B cell (primary cell): ENCODE measurements at regions not wholly inside any gene's neighbourhood (a gene's known extent, or its start where the extent isn't known, plus 50 kb on each side); places are given as distances from the start of the nearest gene placed in this dataset.

ENCODE experiments used
- ATAC-seq: fragments of 200-7000 bp; cut with Tn5 transposase; one replicate; pipeline ENCODE4 v1.10.0; 2021; ENCODE audit warnings: low read depth, mild to moderate bottlenecking, moderate number of reproducible peaks, moderate library complexity
- CTCF ChIA-PET: fragments of 350-600 bp; sonication (Branson Sonifier 250); formaldehyde crosslinking; loops from one replicate; lab custom pipeline; 2021; ENCODE audit warnings: antibody characterized with exemption, inconsistent platforms; lab: Charles Lee
- POLR2A ChIA-PET: fragments of 350-600 bp; sonication (Branson Sonifier 250); formaldehyde crosslinking; loops from one replicate; lab custom pipeline; 2021; ENCODE audit warnings: antibody characterized with exemption; lab: Charles Lee
- DNase-seq: peaks from one replicate; pipeline ENCODE4 v3.0.0; 2013
- H2AFZ ChIP-seq: 2 replicates; pipeline ENCODE4 v1.6.1; 2012; ENCODE audit warnings: mild to moderate bottlenecking, low read depth, low read length; ENCODE audit not compliant: insufficient read depth, poor library complexity, severe bottlenecking
- H3K27ac ChIP-seq, 2 donors: 1 replicate in 1 of 2; 2 replicates in 1 of 2; pipeline ENCODE4 v1.5.1; 2012 to 2013; ENCODE audit warnings: low read length in 2 of 2, mild to moderate bottlenecking in 2 of 2, moderate library complexity in 1 of 2
- H3K27me3 ChIP-seq, 4 experiments: fragments of 200-600 bp in 1 of 4; sonication (generic) in 1 of 4; replicated peaks in 1 of 4; 1 replicate in 2 of 4; 2 replicates in 2 of 4; pipeline versions ENCODE4 v1.6.1 to v1.7.0; 2013 to 2016; ENCODE audit warnings: low read length in 3 of 4, mild to moderate bottlenecking in 2 of 4, mixed read lengths in 1 of 4, moderate library complexity in 1 of 4; ENCODE audit not compliant: insufficient read depth in 4 of 4, control insufficient read depth in 3 of 4; ENCODE audit errors: control extremely low read depth in 1 of 4
- H3K36me3 ChIP-seq, 2 experiments: replicated peaks in 1 of 2; 1 replicate in 1 of 2; 2 replicates in 1 of 2; pipeline versions ENCODE4 v1.6.1 to v1.7.1; 2013; ENCODE audit warnings: low read length in 1 of 2; ENCODE audit not compliant: insufficient read depth in 2 of 2, control insufficient read depth in 1 of 2; ENCODE audit errors: control extremely low read depth in 1 of 2, extremely low read depth in 1 of 2
- H3K4me1 ChIP-seq, 2 donors: fragments of 200-600 bp in 1 of 2; sonication (generic) in 1 of 2; 1 replicate in 1 of 2; 2 replicates in 1 of 2; pipeline versions ENCODE4 v1.5.1 to v1.6.1; 2013 to 2017; ENCODE audit warnings: low read length in 2 of 2; ENCODE audit not compliant: control insufficient read depth in 2 of 2, insufficient read depth in 2 of 2
- H3K4me2 ChIP-seq: replicated peaks from 2 replicates; pipeline ENCODE3; 2012; ENCODE audit warnings: mild to moderate bottlenecking, low read depth, low read length; ENCODE audit not compliant: poor library complexity, severe bottlenecking
- H3K4me3 ChIP-seq, 5 experiments: fragments of 200-600 bp in 1 of 5; sonication (generic) in 1 of 5; 1 replicate in 3 of 5; 2 replicates in 2 of 5; pipeline versions ENCODE4 v1.5.1 to v1.7.0; 2011 to 2016; ENCODE audit warnings: low read length in 4 of 5, mild to moderate bottlenecking in 4 of 5, low read depth in 2 of 5, control low read depth in 1 of 5, moderate library complexity in 1 of 5; ENCODE audit not compliant: insufficient read depth in 1 of 5; ENCODE audit errors: control extremely low read depth in 1 of 5, extremely low read depth in 1 of 5
- H3K79me2 ChIP-seq: fragments of 200-600 bp; sonication (generic); one replicate; pipeline ENCODE4 v1.6.0; 2016; ENCODE audit warnings: low read length; ENCODE audit not compliant: control insufficient read depth, insufficient read depth
- H3K9ac ChIP-seq: fragments of 200-600 bp; sonication (generic); 2 replicates; pipeline ENCODE4 v1.6.1; 2017; ENCODE audit warnings: mild to moderate bottlenecking, low read length, moderate library complexity
- H3K9me3 ChIP-seq, 3 donors: one replicate each; pipeline versions ENCODE4 v1.6.1 to v1.7.1; 2013; ENCODE audit warnings: low read length in 2 of 3; ENCODE audit not compliant: control insufficient read depth in 2 of 3, insufficient read depth in 1 of 3; ENCODE audit errors: control extremely low read depth in 1 of 3
- H4K20me1 ChIP-seq: 2 replicates; pipeline ENCODE4 v1.6.0; 2012; ENCODE audit warnings: mild to moderate bottlenecking, low read length; ENCODE audit not compliant: insufficient read depth, control insufficient read depth, poor library complexity, severe bottlenecking
- H3K27ac Mint-ChIP-seq: one replicate; pipeline ENCODE4 v1.8.0; 2021; ENCODE audit warnings: mixed read lengths
- H3K27me3 Mint-ChIP-seq: one replicate; pipeline ENCODE4 v1.8.0; 2021; ENCODE audit warnings: mixed read lengths
- H3K4me1 Mint-ChIP-seq: one replicate; pipeline ENCODE4 v1.8.0; 2021; ENCODE audit warnings: mixed read lengths
- H3K4me3 Mint-ChIP-seq: one replicate; pipeline ENCODE4 v1.8.0; 2021; ENCODE audit warnings: mixed read lengths
- H3K9me3 Mint-ChIP-seq: one replicate; pipeline ENCODE4 v1.8.0; 2022; ENCODE audit warnings: mixed read lengths; ENCODE audit not compliant: insufficient read depth
- CTCF ChIP-seq: fragments of 200-600 bp; IDR thresholded peaks from one replicate; pipeline ENCODE4 v1.8.0; 2022; ENCODE audit warnings: antibody characterized with exemption, mild to moderate bottlenecking
- EZH2 ChIP-seq: IDR thresholded peaks from 2 replicates; pipeline ENCODE4 v1.6.1; 2012; ENCODE audit warnings: borderline replicate concordance, low read depth, mild to moderate bottlenecking, moderate library complexity, low read length; ENCODE audit not compliant: insufficient read depth, poor library complexity, severe bottlenecking
- WGBS: methylation state at CpG from one replicate; pipeline ENCODE4 v1.1.5; 2013; ENCODE audit warnings: missing lambda C conversion rate; ENCODE audit not compliant: insufficient coverage; 5-methylcytosine and 5-hydroxymethylcytosine counted together
- intact Hi-C: fragments of 100-400 bp; cut with micrococcal nuclease; formaldehyde crosslinking; loops from one replicate; pipeline ENCODE4 v1.10.0; 2022

- POLR2A ChIA-PET, result no interaction called here
- intact Hi-C loops, result no loop called here
- H3K79me2 ChIP-seq, result no peaks in the 10 kb centered on the region
- no peaks in the 10 kb centered on the region for H3K9me3 ChIP-seq
- TF ChIP-seq CTCF (no peak), EZH2 (no peak)
- no peaks in the 10 kb centered on the region for H3K27me3 Mint-ChIP-seq
- H2AFZ ChIP-seq, result no peak overlapping the region
- no peak overlapping the region for H3K4me3 Mint-ChIP-seq
- H3K4me3 ChIP-seq, result no peak overlapping the region
- no peaks in the 10 kb centered on the region for H3K9me3 Mint-ChIP-seq
- H3K4me1 Mint-ChIP-seq, result peaks cover 4% of the 10 kb centered on the region
- ATAC-seq, result no peak
- peaks cover 0 to 5% of the 10 kb centered on the region in 2 donors for H3K4me1 ChIP-seq
- H3K36me3 ChIP-seq, result no peaks in the 10 kb centered on the region
- CTCF ChIA-PET, result no interaction called here
- no peak overlapping the region for H3K27ac Mint-ChIP-seq
- H3K9ac ChIP-seq, result no peak overlapping the region
- H3K27ac ChIP-seq, result no peak overlapping the region
- no peaks in the 10 kb centered on the region for H3K27me3 ChIP-seq
- no peaks in the 10 kb centered on the region for H4K20me1 ChIP-seq
- no peak for DNase-seq
- WGBS, result 30% methylated on average over 4 of the region's 4 CpGs
- no peak overlapping the region for H3K4me2 ChIP-seq
Measured at GRCh38 chr18:55657572-55658331, 69.8 kb upstream of the TCF4 start.

GRCh38 chr18:55654986-55655385, 67.0 kb upstream of the TCF4 start:
- Mint-ChIP-seq H3K27ac (no peak overlapping the region), H3K4me1 (peaks cover 4% of the 10 kb centered on the region), H3K4me3 (no peak overlapping the region), H3K27me3 (no peaks in the 10 kb centered on the region), H3K9me3 (no peaks in the 10 kb centered on the region)
- ATAC-seq (no peak), DNase-seq (no peak)
- Histone ChIP-seq H3K4me2 (no peak overlapping the region), H3K27me3 (no peaks in the 10 kb centered on the region), H3K27ac (no peak overlapping the region), H2AFZ (no peak overlapping the region), H3K79me2 (no peaks in the 10 kb centered on the region), H3K4me1 (peaks cover 0 to 5% of the 10 kb centered on the region in 2 donors), H3K9ac (no peak overlapping the region), H3K36me3 (no peaks in the 10 kb centered on the region), H4K20me1 (no peaks in the 10 kb centered on the region), H3K4me3 (no peak overlapping the region), H3K9me3 (no peaks in the 10 kb centered on the region)
- POLR2A ChIA-PET, result no interaction called here
- intact Hi-C loops, result no loop called here
- TF ChIP-seq CTCF (no peak), EZH2 (no peak)
- CTCF ChIA-PET, result no interaction called here
